ENCODE measurements at regions not wholly inside any gene's neighbourhood (a gene's known extent, or its start where the extent isn't known, plus 50 kb on each side); places are given as distances from the start of the nearest gene placed in this dataset.

DNA sequence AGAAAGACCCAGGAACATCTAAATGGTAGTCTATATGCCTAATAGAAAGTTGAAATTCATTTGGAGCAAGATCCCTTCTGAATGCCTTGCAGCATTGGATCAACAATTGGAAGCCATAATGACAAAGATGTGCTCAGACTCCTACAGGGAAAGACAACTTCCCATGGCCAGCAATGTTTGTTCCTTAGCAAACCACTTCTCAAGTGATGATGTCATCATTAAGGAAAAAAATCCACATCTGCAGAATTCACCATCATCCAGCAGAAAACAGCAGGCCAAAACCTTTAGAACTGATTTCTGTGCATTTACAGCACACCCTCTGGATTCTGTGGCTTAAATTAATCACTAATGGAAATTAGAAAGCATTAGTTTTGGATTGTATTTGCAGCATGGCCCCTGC lies 82.4 kb upstream of the ZIC3 start:
- DNase-seq: no peak

- DNase-seq: peak in 1 of 2 experiments; percentile 31
Measured at GRCh38 chrX:137482136-137482535, 83.8 kb upstream of the ZIC3 start.

- peak in 1 of 2 experiments; percentile 16 for DNase-seq
Measured at GRCh38 chrX:137479386-137479785, 86.5 kb upstream of the ZIC3 start.

GRCh38 chrX:137441711-137442110 lies 124.2 kb upstream of the ZIC3 start:
- DNase-seq: no peak

DNA sequence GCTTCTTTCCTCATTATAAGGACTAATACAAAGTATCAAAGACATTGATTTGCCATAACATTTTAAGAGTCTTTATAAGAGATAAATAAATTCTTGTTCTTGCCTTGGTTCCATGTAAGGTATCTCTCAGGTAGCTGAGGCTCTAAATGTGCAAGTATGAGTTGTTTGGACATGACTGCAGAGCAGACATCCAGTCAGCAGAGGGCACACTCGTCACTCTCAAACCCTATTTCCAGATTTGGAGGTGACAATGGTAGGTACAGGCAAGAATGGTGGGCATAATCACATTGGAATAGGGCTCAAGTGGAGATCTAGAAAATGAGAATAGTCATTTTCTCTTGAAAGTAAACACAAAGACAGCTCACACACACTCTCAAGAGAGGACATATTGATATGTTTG lies 133.3 kb upstream of the ZIC3 start:
- DNase-seq: peak; percentile 3 to 4

GRCh38 chrX:137431693-137432488 lies 134.0 kb upstream of the ZIC3 start:
- no peak for DNase-seq

DNA sequence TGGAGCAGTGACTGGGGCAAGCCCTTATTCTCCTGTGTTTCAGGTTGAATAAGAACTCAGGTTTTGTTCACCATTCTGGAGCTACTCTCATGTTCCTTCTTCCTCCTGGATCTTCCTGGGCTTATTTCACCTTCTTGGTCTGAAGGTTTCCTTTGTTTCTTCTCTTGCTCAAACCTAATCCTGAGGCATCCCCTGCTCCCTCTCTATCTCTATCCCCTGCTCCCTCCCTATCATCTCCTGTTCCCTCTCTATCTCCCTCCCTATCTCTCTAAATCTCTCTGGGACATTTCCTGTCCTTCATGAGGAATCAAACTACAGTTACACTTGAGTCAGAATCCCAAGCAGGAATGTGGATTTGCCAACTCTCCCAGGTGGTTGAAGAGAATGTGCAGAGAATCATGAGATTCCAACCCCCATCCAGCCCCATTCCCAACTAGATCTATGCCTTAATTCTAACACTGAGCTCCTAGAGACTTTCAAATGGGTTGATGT lies 134.9 kb upstream of the ZIC3 start:
- no peak for DNase-seq

DNA sequence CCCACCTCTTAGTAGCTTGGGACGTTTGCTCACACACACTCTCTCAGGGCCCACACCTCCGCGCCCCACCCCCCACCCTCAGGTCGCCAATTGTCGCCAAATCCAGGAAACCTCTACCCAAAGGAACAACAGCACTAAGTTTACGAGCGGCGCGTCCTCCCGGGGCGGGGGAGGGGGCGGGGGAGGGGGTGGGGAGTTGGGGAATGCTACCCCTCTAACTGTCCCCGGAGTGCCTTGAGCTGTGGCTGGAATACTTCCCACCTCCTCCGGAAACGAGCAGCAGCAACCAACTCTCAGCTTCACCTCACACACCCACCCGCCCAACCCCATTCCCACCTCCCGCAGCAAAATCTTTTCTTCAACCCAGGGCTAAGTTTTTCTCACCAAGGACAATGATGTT lies 135.6 kb upstream of the ZIC3 start:
- DNase-seq: no peak

GRCh38 chrX:137428766-137429591 lies 136.9 kb upstream of the ZIC3 start:
- DNase-seq: no peak

DNA sequence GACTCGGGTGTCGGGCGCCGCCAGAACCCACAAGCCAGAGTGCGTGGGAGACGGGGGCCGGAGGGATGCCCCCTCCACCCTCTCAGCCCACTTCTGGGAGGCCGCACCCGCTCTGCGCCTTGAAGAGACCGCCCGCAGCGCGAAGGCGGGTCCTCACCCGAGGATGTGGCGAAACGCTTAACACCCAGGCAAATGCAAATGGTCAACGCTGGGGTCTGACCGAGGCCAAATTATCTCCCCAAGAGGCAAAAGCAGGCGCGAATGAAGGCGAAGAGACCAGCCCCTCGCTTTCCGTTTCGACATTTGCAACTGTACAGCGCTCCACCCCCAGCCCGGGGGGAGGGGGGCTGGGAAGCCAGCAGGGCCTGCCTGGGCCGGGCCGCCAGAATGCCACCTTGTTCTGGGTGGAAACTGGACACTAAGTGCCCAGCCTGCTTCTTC lies 137.7 kb upstream of the ZIC3 start:
- no peak for DNase-seq

- no peak for DNase-seq
Measured at GRCh38 chrX:137427816-137428215, 138.1 kb upstream of the ZIC3 start.

DNA sequence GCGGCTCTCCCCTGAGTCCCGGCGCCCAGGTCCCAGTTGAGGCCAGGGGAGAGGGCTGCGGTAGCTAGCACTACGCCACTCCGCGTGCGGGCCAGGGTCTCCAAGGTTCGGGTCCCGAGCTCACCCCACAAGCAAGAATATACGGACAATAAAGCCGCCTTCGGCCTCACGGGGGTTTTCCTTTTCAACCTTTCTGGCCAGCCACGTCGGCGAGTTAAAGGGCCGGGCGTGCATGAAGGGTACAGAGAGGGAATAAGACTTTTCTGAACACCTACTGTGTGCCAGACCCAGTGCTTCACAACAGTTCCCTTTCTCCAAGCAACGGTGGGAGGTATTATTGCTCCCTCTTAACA lies 138.5 kb upstream of the ZIC3 start:
- DNase-seq: no peak

DNA sequence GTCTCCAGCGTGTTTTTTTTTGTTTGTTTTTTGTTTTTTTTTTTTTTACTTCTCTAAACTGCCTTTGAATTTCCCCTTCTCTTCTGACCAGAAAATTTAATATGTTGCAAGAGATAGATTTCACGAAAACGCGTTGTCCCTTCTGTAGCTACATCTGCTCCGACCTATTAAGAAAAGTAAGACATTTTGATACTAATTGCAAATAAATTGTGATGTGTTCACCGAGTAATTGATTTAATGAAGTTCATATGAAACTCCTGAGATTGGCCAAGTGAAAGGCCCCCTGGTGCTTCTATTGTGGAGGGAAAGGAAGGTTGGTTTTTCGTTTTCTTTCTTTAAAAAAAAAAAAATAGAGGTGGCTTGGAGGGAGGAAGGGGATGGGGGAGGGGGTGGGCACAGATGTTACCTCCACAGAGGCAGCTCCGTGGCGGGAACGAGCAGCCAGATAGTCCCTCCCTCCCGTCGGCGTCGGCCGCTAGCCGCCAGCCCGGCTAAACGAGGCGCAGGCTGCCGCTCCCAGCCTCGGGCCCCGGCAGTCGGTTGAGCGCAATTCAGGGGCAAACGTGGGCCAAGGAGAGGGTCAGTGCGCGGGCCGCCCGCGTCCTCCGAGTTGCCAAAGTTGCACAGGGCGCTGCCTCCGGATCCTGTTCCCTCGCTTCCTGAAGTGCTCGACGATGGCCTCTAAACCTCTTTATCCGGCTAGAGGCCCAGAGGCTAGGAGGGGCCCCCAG lies 139.1 kb upstream of the ZIC3 start:
- DNase-seq: no peak

DNA sequence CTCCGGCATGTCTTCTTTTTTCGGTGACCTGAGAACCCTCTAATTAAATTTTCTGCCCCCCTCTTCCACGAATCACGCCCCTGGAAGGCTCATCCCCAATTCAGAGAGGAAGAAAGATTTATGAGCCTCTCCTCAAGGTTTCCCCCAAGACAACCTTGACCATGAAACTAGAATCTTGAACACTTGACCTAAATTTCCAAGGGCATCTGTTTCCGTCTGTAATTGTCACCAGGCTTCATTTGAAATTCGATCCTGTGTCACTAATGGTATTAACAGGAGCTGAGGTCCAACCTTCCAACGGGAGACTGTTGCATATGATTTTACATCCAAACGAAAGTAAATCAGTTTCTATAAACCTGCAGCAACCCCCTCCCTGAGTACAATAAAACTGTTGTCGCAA lies 139.9 kb upstream of the ZIC3 start:
- no peak for DNase-seq

GRCh38 chrX:137425273-137425902 lies 140.5 kb upstream of the ZIC3 start:
- DNase-seq: no peak

DNA sequence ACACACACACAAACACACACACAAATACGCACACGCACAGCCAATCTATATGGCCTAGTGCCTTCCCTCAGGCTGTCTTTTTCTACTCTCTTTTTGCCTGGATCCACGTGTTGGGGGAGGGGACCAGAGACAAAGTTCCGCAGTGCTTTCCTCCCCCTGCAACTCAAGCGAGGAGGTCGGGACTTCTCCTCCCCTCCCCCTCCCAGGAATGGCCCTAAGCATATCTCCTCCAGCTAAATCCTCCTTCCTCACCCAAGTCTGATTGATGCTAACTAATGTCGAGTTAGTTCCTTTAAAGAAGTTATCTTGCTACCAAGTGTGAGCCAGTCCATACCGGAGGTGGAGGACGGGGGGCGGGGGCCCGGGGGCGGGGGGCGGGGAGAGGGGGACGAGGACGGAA lies 141.2 kb upstream of the ZIC3 start:
- DNase-seq: no peak

DNA sequence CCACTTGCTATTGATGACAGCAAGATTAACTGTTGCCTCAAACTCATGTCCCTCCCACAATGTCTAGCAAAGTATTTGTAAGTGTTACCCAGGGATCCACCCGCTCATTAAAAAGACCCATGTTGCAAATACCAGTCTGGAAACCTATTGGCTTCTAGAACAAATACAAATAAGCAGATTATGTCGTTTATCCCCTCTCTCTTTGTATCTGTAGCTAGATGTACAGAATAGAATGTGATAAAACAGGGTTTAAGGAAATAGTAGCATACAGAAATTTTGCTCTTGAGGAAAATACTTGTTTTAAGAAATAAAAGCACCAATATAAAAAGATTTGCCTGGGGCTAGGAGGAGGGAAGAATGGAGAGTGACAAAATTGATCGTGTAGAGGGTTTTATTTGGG lies 142.7 kb upstream of the ZIC3 start:
- no peak for DNase-seq

DNA sequence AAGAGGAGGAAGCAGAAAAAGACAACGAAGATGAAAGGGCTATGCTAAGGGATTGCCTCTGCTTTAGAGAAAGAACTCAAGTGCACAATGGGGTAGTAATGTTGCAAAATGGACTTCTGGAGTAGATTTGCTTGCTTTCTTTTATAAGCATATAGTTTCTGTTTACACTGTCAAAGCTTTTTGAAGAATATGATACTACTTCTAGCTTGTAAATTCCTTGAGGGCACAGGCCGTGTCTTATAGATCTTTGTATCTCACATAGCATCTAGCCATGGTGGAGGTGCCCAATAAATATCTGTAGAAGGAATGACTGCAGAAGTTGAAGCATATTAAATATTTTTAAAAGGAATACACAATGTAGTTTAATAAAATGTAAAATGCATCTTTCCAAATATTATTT lies 147.8 kb upstream of the ZIC3 start:
- no peak for DNase-seq

DNA sequence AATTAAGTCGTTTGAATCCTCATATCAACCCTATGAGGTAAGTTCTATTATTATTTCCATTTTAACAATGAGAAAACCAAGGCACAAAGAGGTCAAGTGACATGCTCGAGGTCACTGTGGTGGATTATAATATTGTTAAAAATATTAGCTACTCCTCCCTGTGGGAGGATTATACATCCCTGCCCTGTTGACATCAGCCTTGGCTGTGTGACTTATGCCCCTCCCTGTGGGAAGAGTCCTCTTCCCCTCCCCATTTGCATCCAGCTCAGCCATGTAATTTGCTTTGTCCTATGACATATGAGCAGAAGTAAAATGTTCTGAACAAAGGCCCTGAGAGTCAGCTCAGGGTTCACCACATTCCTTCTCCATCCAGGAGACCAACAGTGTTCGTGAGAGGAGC lies 152.7 kb upstream of the ZIC3 start:
- no peak for DNase-seq

DNA sequence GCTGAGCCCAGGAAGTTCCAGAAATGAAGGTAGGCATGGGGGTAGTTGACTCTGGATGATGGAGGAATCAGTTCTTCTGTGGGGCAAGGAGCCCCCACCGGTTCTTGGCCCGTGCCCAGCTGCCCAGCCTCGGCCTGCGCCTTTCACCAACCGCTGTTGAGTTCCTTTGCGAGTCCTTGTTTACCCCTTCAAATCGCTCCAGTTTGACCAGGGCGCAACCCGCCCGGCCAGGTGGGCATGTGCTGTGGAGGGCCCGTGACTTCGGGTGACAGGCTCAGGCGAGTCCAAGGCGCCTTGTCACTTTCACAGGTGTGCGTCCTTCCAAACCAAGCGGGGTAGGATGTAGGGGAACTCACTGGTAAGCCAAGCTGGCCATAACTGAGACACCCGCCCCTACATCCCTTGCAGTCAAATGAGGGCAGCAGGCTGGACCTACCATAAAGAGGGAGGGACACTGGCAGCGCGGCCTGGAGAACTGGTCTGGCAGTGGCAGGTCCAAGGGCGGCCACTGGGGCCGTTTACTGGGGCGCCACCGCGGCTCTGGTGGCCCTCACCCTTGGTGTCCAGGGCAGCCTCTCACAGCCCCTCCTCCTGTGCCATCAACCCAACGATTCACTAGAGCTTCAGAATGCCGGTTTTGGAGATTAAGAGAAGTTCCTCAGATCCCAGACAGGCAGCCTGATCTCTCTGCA lies 160.3 kb upstream of the ZIC3 start:
- no peak for DNase-seq

DNA sequence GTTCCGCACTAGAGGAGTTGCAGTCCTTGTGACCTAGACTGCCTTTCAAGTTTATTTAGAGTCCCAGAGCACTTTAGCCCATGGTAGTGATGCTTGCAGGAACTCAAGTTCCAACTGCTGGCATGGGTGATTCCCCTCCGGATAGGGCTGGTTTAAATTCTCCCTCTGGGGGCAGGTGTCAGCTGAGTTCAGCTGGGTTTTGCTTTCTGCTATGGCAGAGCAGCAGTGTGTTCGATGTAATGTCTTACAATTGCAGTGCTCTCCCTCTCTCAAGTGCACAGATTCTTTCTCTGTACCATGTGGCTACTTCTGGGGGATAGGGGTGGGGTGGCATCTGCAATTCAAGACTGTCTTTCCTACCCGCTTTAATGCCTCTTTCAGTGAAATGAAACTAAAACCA lies 164.8 kb upstream of the ZIC3 start:
- DNase-seq: no peak

GRCh38 chrX:137387646-137388045 lies 178.3 kb upstream of the ZIC3 start:
- DNase-seq: no peak
